ENCODE measurements at regions not wholly inside any gene's neighbourhood (a gene's known extent, or its start where the extent isn't known, plus 50 kb on each side); places are given as distances from the start of the nearest gene placed in this dataset.
"Not testable (repeated sequence)": the region's sequence is repeated elsewhere in the genome, so short reads cannot be mapped to it uniquely, and the experiment has no call there.

DNA sequence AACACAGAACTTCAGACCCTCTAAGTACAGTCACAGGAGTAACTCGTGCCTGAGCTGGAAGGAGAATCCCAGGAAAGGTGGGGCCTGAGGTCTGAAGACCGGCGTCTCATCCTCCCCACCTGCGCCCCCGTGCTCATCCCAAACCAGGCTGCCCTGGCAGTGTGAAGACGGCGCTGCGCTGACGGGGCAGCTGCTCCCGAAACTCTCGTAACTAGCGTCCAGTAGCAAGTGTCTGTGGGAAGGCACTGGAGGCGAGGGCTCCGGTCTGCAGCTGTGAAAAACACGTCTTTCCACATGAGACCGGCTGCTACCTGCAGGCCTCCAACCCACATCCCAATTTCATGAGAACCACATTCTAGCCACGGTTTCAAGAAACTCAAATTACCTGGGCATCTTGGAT is 136.6 kb upstream of the RNF32 start:
- no peaks in the 10 kb centered on the region for H3K27me3 ChIP-seq (ENCODE audit: insufficient read depth, low read length)
- no peak overlapping the region for H3K4me2 ChIP-seq (ENCODE audit: insufficient read depth, low read length)
- no peaks in the 10 kb centered on the region for H3K36me3 ChIP-seq (ENCODE audit: insufficient read depth, low read length)
- H3K79me2 ChIP-seq (ENCODE audit: insufficient read depth, low read length), result no peaks in the 10 kb centered on the region
- H3K4me3 ChIP-seq (ENCODE audit: insufficient read depth, low read length), result no peak overlapping the region
- H3K4me1 ChIP-seq (ENCODE audit: insufficient read depth, low read length), result no peaks in the 10 kb centered on the region
- no peaks in the 10 kb centered on the region for H4K20me1 ChIP-seq (ENCODE audit: insufficient read depth, low read length)
- no peak overlapping the region for H2AFZ ChIP-seq (ENCODE audit: low read length)
- DNase-seq (ENCODE audit: insufficient read length, low spot score, missing footprints), result no peak
- TF ChIP-seq, protein P1, sequence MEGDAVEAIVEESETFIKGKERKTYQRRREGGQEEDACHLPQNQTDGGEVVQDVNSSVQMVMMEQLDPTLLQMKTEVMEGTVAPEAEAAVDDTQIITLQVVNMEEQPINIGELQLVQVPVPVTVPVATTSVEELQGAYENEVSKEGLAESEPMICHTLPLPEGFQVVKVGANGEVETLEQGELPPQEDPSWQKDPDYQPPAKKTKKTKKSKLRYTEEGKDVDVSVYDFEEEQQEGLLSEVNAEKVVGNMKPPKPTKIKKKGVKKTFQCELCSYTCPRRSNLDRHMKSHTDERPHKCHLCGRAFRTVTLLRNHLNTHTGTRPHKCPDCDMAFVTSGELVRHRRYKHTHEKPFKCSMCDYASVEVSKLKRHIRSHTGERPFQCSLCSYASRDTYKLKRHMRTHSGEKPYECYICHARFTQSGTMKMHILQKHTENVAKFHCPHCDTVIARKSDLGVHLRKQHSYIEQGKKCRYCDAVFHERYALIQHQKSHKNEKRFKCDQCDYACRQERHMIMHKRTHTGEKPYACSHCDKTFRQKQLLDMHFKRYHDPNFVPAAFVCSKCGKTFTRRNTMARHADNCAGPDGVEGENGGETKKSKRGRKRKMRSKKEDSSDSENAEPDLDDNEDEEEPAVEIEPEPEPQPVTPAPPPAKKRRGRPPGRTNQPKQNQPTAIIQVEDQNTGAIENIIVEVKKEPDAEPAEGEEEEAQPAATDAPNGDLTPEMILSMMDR (IDR thresholded peaks at IDR 0.05; ENCODE audit: extremely low read depth, low read depth, low read length), result no peak
- no peak overlapping the region for H3K27ac ChIP-seq (ENCODE audit: low read depth, low read length)
- H3K9me3 ChIP-seq (ENCODE audit: low read depth, low read length), result no peaks in the 10 kb centered on the region

DNA sequence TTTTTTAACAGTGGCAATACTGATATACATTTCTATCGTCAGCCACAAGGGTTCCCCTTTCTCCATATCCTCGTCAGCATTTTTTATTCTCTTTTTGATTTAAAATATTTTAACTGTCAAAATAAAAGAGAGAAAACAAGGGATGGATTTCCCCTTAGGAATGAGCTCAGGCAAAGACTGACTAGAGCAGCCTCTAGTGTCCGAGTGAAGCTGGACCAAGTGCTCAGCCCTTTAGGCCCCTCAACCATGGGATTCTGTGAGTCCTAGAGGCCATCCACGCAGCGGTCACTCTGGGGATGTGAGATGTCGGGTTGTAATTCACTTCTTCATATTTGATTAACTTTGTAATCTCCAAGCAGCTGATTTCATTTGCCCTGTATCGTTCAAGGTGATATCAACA is 137.4 kb upstream of the RNF32 start:
- H3K27ac ChIP-seq (ENCODE audit: low read depth, low read length), result no peak overlapping the region
- no peak overlapping the region for H2AFZ ChIP-seq (ENCODE audit: low read length)
- no peaks in the 10 kb centered on the region for H3K9me3 ChIP-seq (ENCODE audit: low read depth, low read length)
- DNase-seq (ENCODE audit: insufficient read length, low spot score, missing footprints), result no peak
- H3K4me3 ChIP-seq (ENCODE audit: insufficient read depth, low read length), result no peak overlapping the region
- H3K4me1 ChIP-seq (ENCODE audit: insufficient read depth, low read length), result no peaks in the 10 kb centered on the region
- H3K27me3 ChIP-seq (ENCODE audit: insufficient read depth, low read length), result no peaks in the 10 kb centered on the region
- TF ChIP-seq, protein P1 (IDR thresholded peaks at IDR 0.05; ENCODE audit: extremely low read depth, low read depth, low read length), result no peak
- no peak overlapping the region for H3K4me2 ChIP-seq (ENCODE audit: insufficient read depth, low read length)
- H3K36me3 ChIP-seq (ENCODE audit: insufficient read depth, low read length), result no peaks in the 10 kb centered on the region
- no peaks in the 10 kb centered on the region for H4K20me1 ChIP-seq (ENCODE audit: insufficient read depth, low read length)
- H3K79me2 ChIP-seq (ENCODE audit: insufficient read depth, low read length), result no peaks in the 10 kb centered on the region

DNA sequence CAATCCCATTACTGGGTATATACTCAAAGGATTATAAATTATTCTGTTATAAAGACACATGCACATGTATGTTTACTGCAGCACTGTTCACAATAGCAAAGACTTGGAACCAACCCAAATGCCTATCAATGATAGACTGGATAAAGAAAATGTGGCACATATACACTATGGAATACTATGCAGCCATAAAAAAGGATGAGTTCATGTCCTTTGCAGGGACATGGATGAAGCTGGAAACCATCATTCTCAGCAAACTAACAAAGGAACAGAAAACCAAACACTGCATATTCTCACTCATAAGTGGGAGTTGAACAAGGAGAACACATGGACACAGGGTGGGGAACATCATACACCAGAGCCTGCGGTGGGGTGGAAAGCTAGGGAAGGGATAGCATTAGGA is 138.8 kb upstream of the RNF32 start:
- not testable (repeated sequence) for H3K27me3 ChIP-seq (ENCODE audit: insufficient read depth, low read length); H3K4me3 ChIP-seq (ENCODE audit: insufficient read depth, low read length); H3K4me2 ChIP-seq (ENCODE audit: insufficient read depth, low read length)

DNA sequence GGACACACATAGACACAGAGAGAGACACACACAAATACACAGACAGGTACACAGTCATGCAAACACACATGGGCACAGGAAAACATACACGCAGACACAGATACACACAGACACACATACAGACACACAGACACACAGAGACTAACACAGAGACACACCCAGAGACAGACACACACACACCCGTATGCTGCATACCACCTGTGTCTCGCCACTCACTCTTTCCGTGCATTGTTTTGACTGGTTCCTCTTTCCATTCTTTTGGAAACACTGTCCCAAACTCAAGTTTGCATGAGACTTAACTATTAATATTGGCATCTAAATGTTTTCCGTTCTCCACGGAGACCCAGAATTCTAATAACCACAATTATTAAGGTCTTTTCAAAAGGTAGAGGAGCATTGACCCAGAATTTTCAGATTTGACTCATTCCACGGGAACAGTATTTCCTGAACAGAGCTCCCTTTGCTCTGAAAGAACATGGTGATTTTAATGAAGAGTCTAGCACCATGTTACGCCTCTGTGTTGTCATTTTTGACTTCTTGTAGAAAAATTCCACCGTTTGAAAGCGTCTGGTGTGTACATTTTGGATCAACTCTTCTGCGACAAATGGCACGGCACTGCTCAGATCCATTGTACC is 141.2 kb upstream of the RNF32 start:
- Histone ChIP-seq H3K4me2 (ENCODE audit: insufficient read depth, low read length) (no peak overlapping the region), H4K20me1 (ENCODE audit: insufficient read depth, low read length) (no peaks in the 10 kb centered on the region), H2AFZ (ENCODE audit: low read length) (no peak overlapping the region), H3K4me1 (ENCODE audit: insufficient read depth, low read length) (no peaks in the 10 kb centered on the region), H3K79me2 (ENCODE audit: insufficient read depth, low read length) (no peaks in the 10 kb centered on the region), H3K27me3 (ENCODE audit: insufficient read depth, low read length) (no peaks in the 10 kb centered on the region), H3K4me3 (ENCODE audit: insufficient read depth, low read length) (no peak overlapping the region), H3K9me3 (ENCODE audit: low read depth, low read length) (peaks cover 3% of the 10 kb centered on the region), H3K27ac (ENCODE audit: low read depth, low read length) (no peak overlapping the region), H3K36me3 (ENCODE audit: insufficient read depth, low read length) (no peaks in the 10 kb centered on the region)
- TF ChIP-seq, protein P1 (IDR thresholded peaks at IDR 0.05; ENCODE audit: extremely low read depth, low read depth, low read length), result no peak
- no peak for DNase-seq (ENCODE audit: insufficient read length, low spot score, missing footprints)

More for the DNA sequence above, 138.8 kb upstream of the RNF32 start:
- not testable (repeated sequence) for DNase-seq (ENCODE audit: insufficient read length, low spot score, missing footprints); H3K36me3 ChIP-seq (ENCODE audit: insufficient read depth, low read length); H4K20me1 ChIP-seq (ENCODE audit: insufficient read depth, low read length); H3K79me2 ChIP-seq (ENCODE audit: insufficient read depth, low read length); H3K27ac ChIP-seq (ENCODE audit: low read depth, low read length); H3K9me3 ChIP-seq (ENCODE audit: low read depth, low read length); H2AFZ ChIP-seq (ENCODE audit: low read length); H3K4me1 ChIP-seq (ENCODE audit: insufficient read depth, low read length)

Data from osteoblast (primary cell).